ENCODE measurements at regions not wholly inside any gene's neighbourhood (a gene's known extent, or its start where the extent isn't known, plus 50 kb on each side); places are given as distances from the start of the nearest gene placed in this dataset.

- no peak overlapping the region for H3K9ac ChIP-seq (ENCODE audit: low read length)
- H3K27me3 ChIP-seq (ENCODE audit: control insufficient read depth, insufficient read depth, low read length), result no peaks in the 10 kb centered on the region
- no peaks in the 10 kb centered on the region for H3K36me3 ChIP-seq (ENCODE audit: control insufficient read depth, insufficient read depth, low read length)
- H3K4me1 ChIP-seq (ENCODE audit: control insufficient read depth, insufficient read depth, low read length), result peaks cover 11% of the 10 kb centered on the region
- H3K9me3 ChIP-seq (ENCODE audit: control insufficient read depth, low read length), result no peaks in the 10 kb centered on the region
- H3K4me3 ChIP-seq (ENCODE audit: low read length), result no peak overlapping the region
These were observed 160.2 kb downstream of the TOX3 start for GRCh38 chr16:52386694-52387093.

GRCh38 chr16:52384378-52384777 lies 162.6 kb downstream of the TOX3 start:
- H3K4me1 ChIP-seq (ENCODE audit: control insufficient read depth, insufficient read depth, low read length), result peaks cover 11% of the 10 kb centered on the region
- no peaks in the 10 kb centered on the region for H3K27me3 ChIP-seq (ENCODE audit: control insufficient read depth, insufficient read depth, low read length)
- H3K36me3 ChIP-seq (ENCODE audit: control insufficient read depth, insufficient read depth, low read length), result no peaks in the 10 kb centered on the region
- no peak overlapping the region for H3K9ac ChIP-seq (ENCODE audit: low read length)
- no peaks in the 10 kb centered on the region for H3K9me3 ChIP-seq (ENCODE audit: control insufficient read depth, low read length)
- H3K4me3 ChIP-seq (ENCODE audit: low read length), result no peak overlapping the region

- H3K9ac ChIP-seq (ENCODE audit: low read length), result no peak overlapping the region
- no peak overlapping the region for H3K4me3 ChIP-seq (ENCODE audit: low read length)
- no peaks in the 10 kb centered on the region for H3K9me3 ChIP-seq (ENCODE audit: control insufficient read depth, low read length)
- no peaks in the 10 kb centered on the region for H3K27me3 ChIP-seq (ENCODE audit: control insufficient read depth, insufficient read depth, low read length)
- no peaks in the 10 kb centered on the region for H3K36me3 ChIP-seq (ENCODE audit: control insufficient read depth, insufficient read depth, low read length)
- peaks cover 11% of the 10 kb centered on the region for H3K4me1 ChIP-seq (ENCODE audit: control insufficient read depth, insufficient read depth, low read length)
These were observed 163.2 kb downstream of the TOX3 start for GRCh38 chr16:52383640-52384292.

GRCh38 chr16:52383119-52383518 lies 163.8 kb downstream of the TOX3 start:
- peaks cover 11% of the 10 kb centered on the region for H3K4me1 ChIP-seq (ENCODE audit: control insufficient read depth, insufficient read depth, low read length)
- H3K27me3 ChIP-seq (ENCODE audit: control insufficient read depth, insufficient read depth, low read length), result no peaks in the 10 kb centered on the region
- H3K9ac ChIP-seq (ENCODE audit: low read length), result no peak overlapping the region
- no peaks in the 10 kb centered on the region for H3K9me3 ChIP-seq (ENCODE audit: control insufficient read depth, low read length)
- H3K4me3 ChIP-seq (ENCODE audit: low read length), result no peak overlapping the region
- H3K36me3 ChIP-seq (ENCODE audit: control insufficient read depth, insufficient read depth, low read length), result no peaks in the 10 kb centered on the region

GRCh38 chr16:52379551-52379950 lies 167.4 kb downstream of the TOX3 start:
- Histone ChIP-seq H3K9me3 (ENCODE audit: control insufficient read depth, low read length) (no peaks in the 10 kb centered on the region), H3K4me3 (ENCODE audit: low read length) (no peak overlapping the region), H3K27me3 (ENCODE audit: control insufficient read depth, insufficient read depth, low read length) (no peaks in the 10 kb centered on the region), H3K9ac (ENCODE audit: low read length) (no peak overlapping the region), H3K4me1 (ENCODE audit: control insufficient read depth, insufficient read depth, low read length) (peaks cover 11% of the 10 kb centered on the region), H3K36me3 (ENCODE audit: control insufficient read depth, insufficient read depth, low read length) (no peaks in the 10 kb centered on the region)

- Histone ChIP-seq H3K27me3 (ENCODE audit: control insufficient read depth, insufficient read depth, low read length) (no peaks in the 10 kb centered on the region), H3K9ac (ENCODE audit: low read length) (no peak overlapping the region), H3K36me3 (ENCODE audit: control insufficient read depth, insufficient read depth, low read length) (no peaks in the 10 kb centered on the region), H3K9me3 (ENCODE audit: control insufficient read depth, low read length) (no peaks in the 10 kb centered on the region), H3K4me1 (ENCODE audit: control insufficient read depth, insufficient read depth, low read length) (no peaks in the 10 kb centered on the region), H3K4me3 (ENCODE audit: low read length) (no peak overlapping the region)
These were observed 170.2 kb downstream of the TOX3 start for GRCh38 chr16:52376676-52377280.

GRCh38 chr16:52372313-52372712 lies 174.6 kb downstream of the TOX3 start:
- Histone ChIP-seq H3K9me3 (ENCODE audit: control insufficient read depth, low read length) (no peaks in the 10 kb centered on the region), H3K9ac (ENCODE audit: low read length) (no peak overlapping the region), H3K27me3 (ENCODE audit: control insufficient read depth, insufficient read depth, low read length) (no peaks in the 10 kb centered on the region), H3K4me1 (ENCODE audit: control insufficient read depth, insufficient read depth, low read length) (peaks cover 8% of the 10 kb centered on the region), H3K36me3 (ENCODE audit: control insufficient read depth, insufficient read depth, low read length) (no peaks in the 10 kb centered on the region), H3K4me3 (ENCODE audit: low read length) (no peak overlapping the region)

GRCh38 chr16:52368859-52369258 lies 178.1 kb downstream of the TOX3 start:
- no peaks in the 10 kb centered on the region for H3K9me3 ChIP-seq (ENCODE audit: control insufficient read depth, low read length)
- H3K27me3 ChIP-seq (ENCODE audit: control insufficient read depth, insufficient read depth, low read length), result no peaks in the 10 kb centered on the region
- H3K4me1 ChIP-seq (ENCODE audit: control insufficient read depth, insufficient read depth, low read length), result peaks cover 8% of the 10 kb centered on the region
- no peak overlapping the region for H3K9ac ChIP-seq (ENCODE audit: low read length)
- H3K36me3 ChIP-seq (ENCODE audit: control insufficient read depth, insufficient read depth, low read length), result no peaks in the 10 kb centered on the region
- H3K4me3 ChIP-seq (ENCODE audit: low read length), result no peak overlapping the region

GRCh38 chr16:52367821-52368220 lies 179.1 kb downstream of the TOX3 start:
- Histone ChIP-seq H3K9ac (ENCODE audit: low read length) (no peak overlapping the region), H3K27me3 (ENCODE audit: control insufficient read depth, insufficient read depth, low read length) (no peaks in the 10 kb centered on the region), H3K4me3 (ENCODE audit: low read length) (no peak overlapping the region), H3K4me1 (ENCODE audit: control insufficient read depth, insufficient read depth, low read length) (peaks cover 8% of the 10 kb centered on the region), H3K36me3 (ENCODE audit: control insufficient read depth, insufficient read depth, low read length) (no peaks in the 10 kb centered on the region), H3K9me3 (ENCODE audit: control insufficient read depth, low read length) (no peaks in the 10 kb centered on the region)

- H3K36me3 ChIP-seq (ENCODE audit: control insufficient read depth, insufficient read depth, low read length), result no peaks in the 10 kb centered on the region
- peaks cover 8% of the 10 kb centered on the region for H3K4me1 ChIP-seq (ENCODE audit: control insufficient read depth, insufficient read depth, low read length)
- no peaks in the 10 kb centered on the region for H3K9me3 ChIP-seq (ENCODE audit: control insufficient read depth, low read length)
- H3K9ac ChIP-seq (ENCODE audit: low read length), result no peak overlapping the region
- no peak overlapping the region for H3K4me3 ChIP-seq (ENCODE audit: low read length)
- no peaks in the 10 kb centered on the region for H3K27me3 ChIP-seq (ENCODE audit: control insufficient read depth, insufficient read depth, low read length)
These were observed 180.0 kb downstream of the TOX3 start for GRCh38 chr16:52366983-52367382.

GRCh38 chr16:52364500-52364899 lies 182.4 kb downstream of the TOX3 start:
- Histone ChIP-seq H3K9ac (ENCODE audit: low read length) (no peak overlapping the region), H3K9me3 (ENCODE audit: control insufficient read depth, low read length) (no peaks in the 10 kb centered on the region), H3K4me1 (ENCODE audit: control insufficient read depth, insufficient read depth, low read length) (peaks cover 8% of the 10 kb centered on the region), H3K27me3 (ENCODE audit: control insufficient read depth, insufficient read depth, low read length) (no peaks in the 10 kb centered on the region), H3K36me3 (ENCODE audit: control insufficient read depth, insufficient read depth, low read length) (no peaks in the 10 kb centered on the region), H3K4me3 (ENCODE audit: low read length) (no peak overlapping the region)

GRCh38 chr16:52363082-52363481 lies 183.9 kb downstream of the TOX3 start:
- H3K9me3 ChIP-seq (ENCODE audit: control insufficient read depth, low read length), result no peaks in the 10 kb centered on the region
- H3K4me3 ChIP-seq (ENCODE audit: low read length), result no peak overlapping the region
- no peak overlapping the region for H3K9ac ChIP-seq (ENCODE audit: low read length)
- H3K4me1 ChIP-seq (ENCODE audit: control insufficient read depth, insufficient read depth, low read length), result no peaks in the 10 kb centered on the region
- no peaks in the 10 kb centered on the region for H3K36me3 ChIP-seq (ENCODE audit: control insufficient read depth, insufficient read depth, low read length)
- H3K27me3 ChIP-seq (ENCODE audit: control insufficient read depth, insufficient read depth, low read length), result no peaks in the 10 kb centered on the region

Data from mucosa of stomach (tissue), 1 donor.